ENCODE measurements at regions not wholly inside any gene's neighbourhood (a gene's known extent, or its start where the extent isn't known, plus 50 kb on each side); places are given as distances from the start of the nearest gene placed in this dataset.

- no peak for TF ChIP-seq EZH2 (IDR thresholded peaks at IDR 0.05)
- no peak for TF ChIP-seq FOXP2 (optimal IDR thresholded peaks at IDR 0.05; ENCODE audit: control extremely low read depth, extremely low read length, insufficient read depth)
Observed at GRCh38 chr7:86257894-86258293, 385.8 kb upstream of the GRM3 start.

Data from SK-N-MC (cell line).